ENCODE measurements at regions not wholly inside any gene's neighbourhood (a gene's known extent, or its start where the extent isn't known, plus 50 kb on each side); places are given as distances from the start of the nearest gene placed in this dataset.

DNA sequence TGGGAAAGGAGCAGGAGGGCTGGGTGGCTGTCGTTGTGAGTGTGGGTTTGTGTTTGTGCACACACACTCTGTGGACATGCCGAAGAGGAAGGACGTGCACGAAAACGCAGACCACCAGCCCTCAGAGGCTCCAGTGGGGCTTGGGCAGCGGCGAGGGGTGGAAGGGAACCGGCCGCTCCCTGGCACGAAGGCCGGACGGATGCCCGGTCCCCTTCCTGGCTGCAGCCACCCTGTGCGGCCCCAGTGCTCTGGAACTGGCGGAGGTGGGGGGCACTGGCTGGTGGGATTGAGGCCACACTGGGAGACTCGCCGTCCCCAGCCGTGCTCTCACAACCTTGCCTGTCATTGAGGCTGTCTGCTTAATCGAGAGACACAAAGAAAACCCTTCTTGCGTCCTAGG, 852.6 kb upstream of the SALL3 start:
- Mint-ChIP-seq H3K4me3 (no peak overlapping the region), H3K27me3 (ENCODE audit: low read depth, poor library complexity) (peaks cover 20% of the 10 kb centered on the region), H3K4me1 (peaks cover 47% of the 10 kb centered on the region), H3K36me3 (ENCODE audit: low read depth) (no peaks in the 10 kb centered on the region), H3K9me3 (peaks cover 3% of the 10 kb centered on the region), H3K27ac (no peak overlapping the region)
- no peak for DNase-seq
- TF ChIP-seq, protein P1, sequence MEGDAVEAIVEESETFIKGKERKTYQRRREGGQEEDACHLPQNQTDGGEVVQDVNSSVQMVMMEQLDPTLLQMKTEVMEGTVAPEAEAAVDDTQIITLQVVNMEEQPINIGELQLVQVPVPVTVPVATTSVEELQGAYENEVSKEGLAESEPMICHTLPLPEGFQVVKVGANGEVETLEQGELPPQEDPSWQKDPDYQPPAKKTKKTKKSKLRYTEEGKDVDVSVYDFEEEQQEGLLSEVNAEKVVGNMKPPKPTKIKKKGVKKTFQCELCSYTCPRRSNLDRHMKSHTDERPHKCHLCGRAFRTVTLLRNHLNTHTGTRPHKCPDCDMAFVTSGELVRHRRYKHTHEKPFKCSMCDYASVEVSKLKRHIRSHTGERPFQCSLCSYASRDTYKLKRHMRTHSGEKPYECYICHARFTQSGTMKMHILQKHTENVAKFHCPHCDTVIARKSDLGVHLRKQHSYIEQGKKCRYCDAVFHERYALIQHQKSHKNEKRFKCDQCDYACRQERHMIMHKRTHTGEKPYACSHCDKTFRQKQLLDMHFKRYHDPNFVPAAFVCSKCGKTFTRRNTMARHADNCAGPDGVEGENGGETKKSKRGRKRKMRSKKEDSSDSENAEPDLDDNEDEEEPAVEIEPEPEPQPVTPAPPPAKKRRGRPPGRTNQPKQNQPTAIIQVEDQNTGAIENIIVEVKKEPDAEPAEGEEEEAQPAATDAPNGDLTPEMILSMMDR (IDR thresholded peaks at IDR 0.05), result no peak

DNA sequence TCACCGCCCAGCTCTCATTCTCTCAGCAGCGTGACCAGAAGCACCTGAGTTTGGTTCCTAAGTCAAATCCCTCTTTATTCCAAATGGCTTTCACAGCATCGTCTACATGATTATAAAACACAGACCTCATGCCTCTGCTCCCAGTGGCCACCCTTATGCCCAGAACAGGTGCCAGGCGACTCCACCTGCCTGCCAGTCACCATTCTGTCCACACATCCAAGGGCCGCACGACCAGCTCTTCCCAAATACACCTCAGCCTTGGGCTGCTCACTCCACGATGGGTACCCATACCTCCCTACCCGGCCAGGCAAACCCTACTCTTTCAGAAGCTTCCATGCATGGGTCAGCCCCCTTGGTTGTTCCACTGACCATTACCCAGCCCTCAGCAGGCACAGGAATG, 851.6 kb upstream of the SALL3 start:
- Mint-ChIP-seq H3K4me3 (no peak overlapping the region), H3K27ac (no peak overlapping the region), H3K36me3 (ENCODE audit: low read depth) (no peaks in the 10 kb centered on the region), H3K27me3 (ENCODE audit: low read depth, poor library complexity) (peaks cover 20% of the 10 kb centered on the region), H3K9me3 (peaks cover 3% of the 10 kb centered on the region), H3K4me1 (peaks cover 47% of the 10 kb centered on the region)
- TF ChIP-seq, protein P1 (IDR thresholded peaks at IDR 0.05), result no peak
- no peak for DNase-seq

DNA sequence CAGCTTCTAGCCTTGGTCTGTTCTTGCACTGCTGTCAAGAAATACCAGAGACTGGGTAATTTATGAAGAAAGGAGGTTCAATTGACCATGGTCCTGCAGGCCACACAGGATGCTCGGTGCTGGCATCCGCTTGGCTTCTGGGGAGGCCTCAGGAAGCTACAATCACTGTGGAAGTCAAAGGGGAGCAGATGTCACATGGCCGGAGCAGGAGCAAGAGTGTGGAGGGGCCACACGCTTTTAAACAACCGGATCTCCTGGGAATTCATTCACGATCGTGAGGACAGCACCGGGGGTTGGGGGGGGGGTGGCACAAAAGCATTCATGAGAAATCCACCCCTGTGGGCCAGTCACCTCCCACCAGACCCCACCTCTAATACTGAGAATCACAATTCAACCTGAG, 850.4 kb upstream of the SALL3 start:
- Mint-ChIP-seq H3K27me3 (ENCODE audit: low read depth, poor library complexity) (peaks cover 20% of the 10 kb centered on the region), H3K27ac (no peak overlapping the region), H3K4me1 (peaks cover 43% of the 10 kb centered on the region), H3K4me3 (no peak overlapping the region), H3K9me3 (peaks cover 3% of the 10 kb centered on the region), H3K36me3 (ENCODE audit: low read depth) (no peaks in the 10 kb centered on the region)
- TF ChIP-seq, protein P1 (IDR thresholded peaks at IDR 0.05), result no peak
- no peak for DNase-seq

DNA sequence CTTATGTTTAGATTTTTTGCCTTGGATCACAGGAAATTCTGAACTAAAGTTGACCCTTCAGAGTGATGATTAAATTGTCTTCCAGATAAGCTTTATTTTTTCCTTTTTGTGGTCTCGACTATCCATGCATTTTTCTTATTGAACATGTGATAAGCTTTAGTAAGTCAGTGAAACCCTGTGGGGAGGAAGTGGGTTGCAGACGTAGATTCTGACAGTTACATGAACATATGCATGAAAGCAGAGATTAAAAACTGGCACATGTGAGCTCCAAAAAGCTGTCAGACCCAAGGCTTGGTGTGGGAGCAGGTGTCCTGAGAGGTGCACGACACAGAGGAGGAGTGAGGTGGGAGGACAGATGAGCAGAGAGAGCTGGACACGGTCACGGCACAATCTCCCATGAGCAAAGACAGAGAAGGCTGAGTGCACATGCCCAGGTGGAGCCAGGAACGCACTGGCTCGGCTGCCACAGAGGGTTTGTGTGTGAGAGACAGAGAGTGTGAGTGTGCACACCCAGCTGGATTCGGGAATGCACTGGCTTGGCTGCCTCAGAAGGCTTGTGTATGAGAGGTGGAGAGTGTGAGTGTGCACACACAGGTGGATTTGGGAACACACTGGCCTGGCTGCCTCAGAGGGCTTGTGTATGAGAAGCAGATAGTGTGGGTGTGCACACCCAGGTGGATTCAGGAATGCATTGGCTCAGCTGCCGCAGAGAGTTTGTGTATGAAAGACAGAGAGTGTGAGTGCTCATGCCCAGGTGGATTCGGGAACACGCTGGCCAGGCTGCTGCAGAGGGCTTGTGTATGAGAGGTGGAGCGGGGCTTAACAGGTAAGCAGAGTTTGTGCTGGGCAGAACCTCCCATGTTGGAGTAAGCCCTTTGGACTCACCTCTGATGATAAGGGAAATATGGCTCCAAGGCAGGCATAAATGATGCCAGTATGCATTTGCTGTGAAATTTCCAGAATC, 849.1 kb upstream of the SALL3 start:
- H3K27me3 Mint-ChIP-seq (ENCODE audit: low read depth, poor library complexity), result peaks cover 14% of the 10 kb centered on the region
- H3K36me3 Mint-ChIP-seq (ENCODE audit: low read depth), result no peaks in the 10 kb centered on the region
- no peak for DNase-seq
- no peak overlapping the region for H3K27ac Mint-ChIP-seq
- H3K4me3 Mint-ChIP-seq, result no peak overlapping the region
- peaks cover 31% of the 10 kb centered on the region for H3K4me1 Mint-ChIP-seq
- H3K9me3 Mint-ChIP-seq, result peaks cover 3% of the 10 kb centered on the region
- TF ChIP-seq, protein P1 (IDR thresholded peaks at IDR 0.05), result no peak

DNA sequence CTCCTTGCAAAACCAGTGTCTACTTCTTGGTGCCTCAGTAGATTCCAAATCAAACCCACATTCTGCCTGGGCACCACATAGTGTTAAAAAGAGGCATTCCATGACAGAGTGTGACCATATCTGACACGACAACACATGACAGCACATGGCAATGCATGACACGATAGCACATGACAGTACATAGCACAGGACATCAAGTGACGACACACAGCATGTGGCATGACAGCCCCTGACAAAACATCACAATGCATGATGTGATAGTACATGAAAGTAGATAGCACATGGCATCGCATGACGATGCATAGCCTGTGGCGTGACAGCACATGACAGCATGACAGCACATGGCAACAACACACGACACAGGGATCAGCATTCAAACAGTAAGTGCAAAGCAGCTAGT, 845.9 kb upstream of the SALL3 start:
- no peak overlapping the region for H3K4me3 Mint-ChIP-seq
- no peak overlapping the region for H3K27ac Mint-ChIP-seq
- H3K4me1 Mint-ChIP-seq, result peaks cover 39% of the 10 kb centered on the region
- no peak for DNase-seq
- H3K27me3 Mint-ChIP-seq (ENCODE audit: low read depth, poor library complexity), result peaks cover 4% of the 10 kb centered on the region
- no peaks in the 10 kb centered on the region for H3K9me3 Mint-ChIP-seq
- TF ChIP-seq, protein P1 (IDR thresholded peaks at IDR 0.05), result no peak
- no peaks in the 10 kb centered on the region for H3K36me3 Mint-ChIP-seq (ENCODE audit: low read depth)

DNA sequence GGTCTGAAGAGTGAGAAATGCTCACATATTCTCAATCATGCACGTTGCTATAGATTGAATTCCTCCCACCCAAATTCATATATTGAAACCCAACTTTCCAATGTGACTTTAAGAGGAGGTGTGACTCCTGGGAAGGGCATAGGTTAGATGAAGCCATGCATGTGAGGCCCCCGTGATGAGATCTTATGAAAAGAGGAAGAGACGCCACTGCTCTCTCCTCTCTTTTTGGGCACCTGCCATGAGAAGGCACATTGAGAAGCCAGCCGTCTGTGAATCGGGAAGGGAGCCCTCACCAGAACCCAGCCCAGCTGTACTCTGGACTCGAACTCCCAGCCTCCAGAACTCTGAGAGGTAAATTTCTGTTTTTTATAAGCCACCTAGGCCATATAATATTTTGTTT, 842.6 kb upstream of the SALL3 start:
- Mint-ChIP-seq H3K27ac (no peak overlapping the region), H3K4me1 (peaks cover 28% of the 10 kb centered on the region), H3K4me3 (no peak overlapping the region), H3K36me3 (ENCODE audit: low read depth) (no peaks in the 10 kb centered on the region), H3K9me3 (no peaks in the 10 kb centered on the region), H3K27me3 (ENCODE audit: low read depth, poor library complexity) (no peaks in the 10 kb centered on the region)
- TF ChIP-seq, protein P1 (IDR thresholded peaks at IDR 0.05), result no peak
- no peak for DNase-seq
